WERI-Rb-1 (cell line): ENCODE measurements at regions not wholly inside any gene's neighbourhood (a gene's known extent, or its start where the extent isn't known, plus 50 kb on each side); places are given as distances from the start of the nearest gene placed in this dataset.

ENCODE experiments used
- DNase-seq: peaks from one replicate; pipeline ENCODE4 v3.0.0-alpha.2; 2020
- H3K27ac ChIP-seq: fragments of 250-450 bp; sonication (Bioruptor Pico); 2 replicates; pipeline ENCODE4 v1.5.1; 2020; ENCODE audit warnings: mild to moderate bottlenecking, moderate library complexity
- H3K27me3 ChIP-seq: fragments of 250-450 bp; sonication (Bioruptor Pico); 2 replicates; pipeline ENCODE4 v1.5.1; 2021; ENCODE audit warnings: mild to moderate bottlenecking, low read depth, moderate library complexity; ENCODE audit not compliant: insufficient read depth, severe bottlenecking
- H3K36me3 ChIP-seq: fragments of 250-450 bp; sonication (Bioruptor Pico); 2 replicates; pipeline ENCODE4 v1.5.1; 2020; ENCODE audit warnings: mild to moderate bottlenecking, moderate library complexity
- H3K4me3 ChIP-seq: 2 replicates; pipeline ENCODE4 v1.5.1; 2011; ENCODE audit warnings: low read depth, mild to moderate bottlenecking, control low read depth, low read length
- H3K9me3 ChIP-seq: fragments of 250-450 bp; sonication (Bioruptor Pico); 2 replicates; pipeline ENCODE4 v1.5.1; 2021; ENCODE audit warnings: mild to moderate bottlenecking, moderate library complexity; ENCODE audit not compliant: severe bottlenecking
- TF ChIP-seq, protein P1 (sequence below): IDR thresholded peaks from 2 replicates; pipeline ENCODE4 v1.5.1; 2011; ENCODE audit warnings: low read depth, mild to moderate bottlenecking, control low read depth, inconsistent platforms, low read length

DNA sequence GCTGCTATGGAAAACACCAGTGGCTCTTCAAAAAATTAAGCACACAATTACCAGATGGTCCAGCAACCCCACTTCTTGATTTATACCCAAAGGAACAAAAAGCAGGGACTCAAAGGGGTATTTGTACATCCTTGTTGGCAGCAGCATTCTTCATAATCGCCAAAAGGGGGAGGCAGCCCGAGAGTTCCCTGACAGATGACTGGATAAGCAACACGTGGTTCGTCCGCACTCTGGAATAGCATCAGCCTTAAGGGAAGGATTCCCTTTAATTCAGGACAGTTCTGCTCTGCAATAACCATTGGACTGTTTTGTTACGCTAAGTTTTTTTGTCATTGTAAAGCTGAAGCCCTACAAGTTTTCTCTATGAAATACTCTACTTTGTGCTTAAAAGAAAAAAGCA is 76.7 kb upstream of the TWIST2 start:
- TF ChIP-seq, protein P1, sequence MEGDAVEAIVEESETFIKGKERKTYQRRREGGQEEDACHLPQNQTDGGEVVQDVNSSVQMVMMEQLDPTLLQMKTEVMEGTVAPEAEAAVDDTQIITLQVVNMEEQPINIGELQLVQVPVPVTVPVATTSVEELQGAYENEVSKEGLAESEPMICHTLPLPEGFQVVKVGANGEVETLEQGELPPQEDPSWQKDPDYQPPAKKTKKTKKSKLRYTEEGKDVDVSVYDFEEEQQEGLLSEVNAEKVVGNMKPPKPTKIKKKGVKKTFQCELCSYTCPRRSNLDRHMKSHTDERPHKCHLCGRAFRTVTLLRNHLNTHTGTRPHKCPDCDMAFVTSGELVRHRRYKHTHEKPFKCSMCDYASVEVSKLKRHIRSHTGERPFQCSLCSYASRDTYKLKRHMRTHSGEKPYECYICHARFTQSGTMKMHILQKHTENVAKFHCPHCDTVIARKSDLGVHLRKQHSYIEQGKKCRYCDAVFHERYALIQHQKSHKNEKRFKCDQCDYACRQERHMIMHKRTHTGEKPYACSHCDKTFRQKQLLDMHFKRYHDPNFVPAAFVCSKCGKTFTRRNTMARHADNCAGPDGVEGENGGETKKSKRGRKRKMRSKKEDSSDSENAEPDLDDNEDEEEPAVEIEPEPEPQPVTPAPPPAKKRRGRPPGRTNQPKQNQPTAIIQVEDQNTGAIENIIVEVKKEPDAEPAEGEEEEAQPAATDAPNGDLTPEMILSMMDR = no peak
- Histone ChIP-seq H3K27me3 (peaks cover 81% of the 10 kb centered on the region), H3K36me3 (no peaks in the 10 kb centered on the region), H3K4me3 (no peak overlapping the region), H3K27ac (no peak overlapping the region), H3K9me3 (no peaks in the 10 kb centered on the region)
- no peak for DNase-seq

DNA sequence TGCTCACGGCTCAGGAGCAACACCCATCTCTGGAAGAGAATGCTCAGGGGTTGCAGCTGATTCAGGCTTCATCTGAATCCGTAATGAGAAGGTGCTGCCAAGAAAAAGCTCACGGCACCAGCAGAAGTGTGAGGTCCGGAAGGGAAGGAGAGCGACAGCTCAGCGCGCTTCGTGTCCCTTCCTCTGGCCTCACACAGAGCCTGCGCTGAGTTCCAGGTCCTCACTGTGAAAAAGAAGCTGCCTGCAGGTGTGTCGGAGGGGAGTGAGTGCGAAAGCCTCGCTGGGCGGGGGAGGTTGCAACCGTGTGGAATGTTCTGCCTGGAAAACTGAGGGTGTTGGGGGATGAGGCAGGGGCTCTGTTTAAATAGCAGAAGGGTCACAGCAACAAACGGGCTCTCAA is 76.2 kb upstream of the TWIST2 start:
- TF ChIP-seq, protein P1 = no peak

DNA sequence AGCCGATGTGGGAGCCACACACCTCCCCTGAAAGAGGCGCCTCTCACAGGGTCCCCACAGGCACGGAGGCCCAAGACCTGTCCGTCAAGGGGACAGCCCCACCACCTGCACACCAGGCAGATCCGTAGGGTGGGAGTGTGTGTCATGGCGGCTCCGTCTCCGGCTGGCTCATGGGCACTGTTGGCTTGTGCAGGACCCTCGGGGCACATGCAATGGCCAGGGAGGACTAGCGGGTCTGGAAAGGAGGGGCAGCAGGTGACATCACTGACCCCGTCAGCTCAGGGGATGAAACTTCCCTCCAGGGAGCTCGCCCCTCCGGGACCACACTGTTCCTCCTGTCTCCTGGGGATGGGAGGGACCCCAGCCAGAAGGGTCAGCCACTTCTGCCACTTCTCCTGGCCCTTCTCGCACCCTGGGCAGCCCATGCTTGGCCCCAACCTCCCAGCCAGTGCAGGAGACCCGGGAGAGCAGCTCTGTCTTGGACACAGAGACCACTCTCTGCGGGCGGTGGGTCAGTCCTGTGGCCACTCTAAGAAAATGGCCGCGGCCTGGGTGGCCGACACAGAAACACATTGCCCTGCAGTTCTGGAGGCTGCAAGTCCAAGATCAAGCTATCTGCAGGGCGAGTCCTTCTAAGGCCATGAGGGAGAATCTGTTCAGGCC is 75.1 kb upstream of the TWIST2 start:
- Histone ChIP-seq H3K4me3 (no peak overlapping the region), H3K27ac (no peak overlapping the region), H3K36me3 (no peaks in the 10 kb centered on the region), H3K9me3 (no peaks in the 10 kb centered on the region), H3K27me3 (peaks cover 78% of the 10 kb centered on the region)
- DNase-seq = no peak
- TF ChIP-seq, protein P1 = no peak

More for the DNA sequence above, 76.2 kb upstream of the TWIST2 start:
- Histone ChIP-seq H3K27ac (no peak overlapping the region), H3K27me3 (peaks cover 77% of the 10 kb centered on the region), H3K4me3 (no peak overlapping the region), H3K36me3 (no peaks in the 10 kb centered on the region), H3K9me3 (no peaks in the 10 kb centered on the region)
- no peak for DNase-seq

DNA sequence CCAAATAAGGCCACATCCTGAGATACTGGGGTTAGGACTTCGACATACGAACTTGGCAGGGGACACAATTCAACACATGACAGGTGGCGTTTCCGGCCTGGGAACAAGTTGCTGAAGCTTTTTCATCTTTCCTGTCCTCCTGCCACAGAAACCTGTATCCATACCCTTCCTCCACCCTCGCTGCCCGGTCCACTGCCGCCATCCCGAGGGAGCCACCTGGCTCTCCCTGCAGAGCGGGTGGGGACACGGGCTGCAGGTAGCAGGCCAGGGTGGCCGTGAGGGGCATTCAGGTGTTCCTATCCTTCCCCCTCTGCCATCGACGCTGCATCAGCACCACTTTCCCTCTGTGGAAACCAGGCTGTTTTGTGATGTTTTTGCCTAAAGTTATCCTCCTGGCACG is 74.4 kb upstream of the TWIST2 start:
- TF ChIP-seq, protein P1 = no peak
- no peaks in the 10 kb centered on the region for H3K36me3 ChIP-seq
- H3K27ac ChIP-seq = no peak overlapping the region
- H3K27me3 ChIP-seq = peaks cover 83% of the 10 kb centered on the region
- DNase-seq = no peak
- no peaks in the 10 kb centered on the region for H3K9me3 ChIP-seq
- H3K4me3 ChIP-seq = no peak overlapping the region

DNA sequence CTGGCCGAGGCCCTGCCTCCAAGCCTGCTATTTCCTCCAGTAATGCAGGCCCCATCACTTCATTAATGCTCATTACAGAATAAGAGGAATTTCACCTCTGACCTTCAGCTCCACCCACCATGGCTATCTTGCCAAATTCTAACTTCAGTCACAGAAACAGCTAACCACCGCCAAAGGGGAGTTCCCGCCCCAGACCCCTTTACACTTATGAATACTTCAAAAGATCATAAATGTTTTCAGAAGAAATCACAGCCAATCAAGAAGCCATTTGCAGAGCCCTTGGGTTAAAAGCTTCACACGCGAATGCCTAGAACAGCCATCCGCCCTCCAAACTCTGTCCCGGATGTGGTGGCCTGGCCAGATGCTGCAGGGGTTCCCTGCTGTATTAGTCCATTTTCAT is 73.8 kb upstream of the TWIST2 start:
- no peaks in the 10 kb centered on the region for H3K36me3 ChIP-seq
- peaks cover 84% of the 10 kb centered on the region for H3K27me3 ChIP-seq
- no peak overlapping the region for H3K4me3 ChIP-seq
- no peak overlapping the region for H3K27ac ChIP-seq
- no peak for DNase-seq
- TF ChIP-seq, protein P1 = no peak
- H3K9me3 ChIP-seq = no peaks in the 10 kb centered on the region

DNA sequence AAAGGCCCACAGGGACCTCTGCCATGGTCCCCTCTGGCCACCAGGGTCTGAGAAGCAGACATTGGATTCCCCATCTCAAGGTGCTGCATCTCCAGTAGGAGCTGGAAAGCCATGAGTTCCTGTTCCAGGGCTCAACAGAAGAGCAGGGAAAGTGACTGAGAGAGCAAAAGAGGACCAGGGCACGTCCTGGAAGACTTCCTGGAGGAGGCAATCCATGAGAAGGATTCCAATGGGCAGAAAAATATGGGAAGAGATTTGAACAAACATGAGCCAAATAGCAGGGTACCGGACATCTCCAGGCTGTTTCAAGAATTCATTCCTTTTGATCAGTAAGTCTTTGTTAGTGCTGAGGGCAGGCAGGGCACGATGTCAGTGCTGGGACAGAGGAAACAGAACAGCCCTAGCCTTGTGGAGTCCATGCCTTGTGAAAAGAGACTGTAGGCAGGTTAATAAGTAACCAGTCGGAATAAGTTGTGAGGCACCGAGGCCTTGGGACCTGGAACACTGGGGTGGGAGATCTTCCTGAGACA is 72.8 kb upstream of the TWIST2 start:
- no peak for DNase-seq
- Histone ChIP-seq H3K9me3 (no peaks in the 10 kb centered on the region), H3K36me3 (no peaks in the 10 kb centered on the region), H3K27me3 (peaks cover 84% of the 10 kb centered on the region), H3K27ac (no peak overlapping the region), H3K4me3 (no peak overlapping the region)
- TF ChIP-seq, protein P1 = no peak
